ENCODE measurements at regions not wholly inside any gene's neighbourhood (a gene's known extent, or its start where the extent isn't known, plus 50 kb on each side); places are given as distances from the start of the nearest gene placed in this dataset.

GRCh38 chr16:73804456-73804855, 492.2 kb upstream of the PSMD7 start:
- Histone ChIP-seq H3K4me3 (no peak overlapping the region), H3K9me3 (no peaks in the 10 kb centered on the region), H3K27me3 (replicated peaks in 1 of 7) (peaks cover 0 to 5% (median 0%) of the 10 kb centered on the region in 7 donors), H3K4me1 (no peaks in the 10 kb centered on the region), H3K36me3 (no peaks in the 10 kb centered on the region), H3K27ac (no peak overlapping the region)
- intact Hi-C loops (cut with DNase I; ENCODE audit: low total_unique reads): no loop called here
- WGBS, 5 donors: 90 to 100% (median 96%) methylated on average over 1 of the region's 1 CpG
- TF ChIP-seq CTCF (IDR thresholded peaks at IDR 0.05 in 8 of 11, conservative IDR thresholded peaks at IDR 0.05 in 3 of 11): no peak
- no peak for TF ChIP-seq POLR2A (IDR thresholded peaks at IDR 0.05)
- no peak for TF ChIP-seq POLR2AphosphoS5 (IDR thresholded peaks at IDR 0.05)
- DNase-seq: no peak

GRCh38 chr16:73798471-73798870, 498.1 kb upstream of the PSMD7 start:
- intact Hi-C loops (cut with DNase I; ENCODE audit: low total_unique reads): no loop called here
- no peak for DNase-seq
- Histone ChIP-seq H3K4me3 (no peak overlapping the region), H3K36me3 (no peaks in the 10 kb centered on the region), H3K27ac (no peak overlapping the region), H3K4me1 (no peaks in the 10 kb centered on the region), H3K9me3 (no peaks in the 10 kb centered on the region), H3K27me3 (replicated peaks in 1 of 7) (no peaks in the 10 kb centered on the region)
- 52 to 66% (median 56%) methylated on average over 5 of the region's 5 CpGs for WGBS, 5 donors
- TF ChIP-seq POLR2A (IDR thresholded peaks at IDR 0.05) (no peak), POLR2AphosphoS5 (IDR thresholded peaks at IDR 0.05) (no peak), CTCF (IDR thresholded peaks at IDR 0.05 in 8 of 11, conservative IDR thresholded peaks at IDR 0.05 in 3 of 11) (no peak)

- intact Hi-C loops (cut with DNase I; ENCODE audit: low total_unique reads): no loop called here
- H3K4me1 ChIP-seq: no peaks in the 10 kb centered on the region
Observed at GRCh38 chr16:73797115-73797514, 499.5 kb upstream of the PSMD7 start.

GRCh38 chr16:73796241-73796640, 500.4 kb upstream of the PSMD7 start:
- Histone ChIP-seq H3K27ac (no peak overlapping the region), H3K27me3 (replicated peaks in 1 of 7) (peaks cover 0 to 4% (median 0%) of the 10 kb centered on the region in 7 donors), H3K4me3 (no peak overlapping the region), H3K4me1 (no peaks in the 10 kb centered on the region), H3K9me3 (peaks cover 0 to 2% (median 0%) of the 10 kb centered on the region in 8 donors), H3K36me3 (no peaks in the 10 kb centered on the region)
- no peak for TF ChIP-seq POLR2A (IDR thresholded peaks at IDR 0.05)
- TF ChIP-seq CTCF (IDR thresholded peaks at IDR 0.05 in 8 of 11, conservative IDR thresholded peaks at IDR 0.05 in 3 of 11): no peak
- TF ChIP-seq POLR2AphosphoS5 (IDR thresholded peaks at IDR 0.05): no peak
- intact Hi-C loops (cut with DNase I; ENCODE audit: low total_unique reads): no loop called here
- DNase-seq: no peak
- 68 to 77% (median 74%) methylated on average over 4 of the region's 4 CpGs for WGBS, 5 donors

More at GRCh38 chr16:73797115-73797514, 499.5 kb upstream of the PSMD7 start:
- Histone ChIP-seq H3K27ac (no peak overlapping the region), H3K27me3 (replicated peaks in 1 of 7) (no peaks in the 10 kb centered on the region), H3K4me3 (no peak overlapping the region), H3K36me3 (no peaks in the 10 kb centered on the region), H3K9me3 (no peaks in the 10 kb centered on the region)
- DNase-seq: no peak
- TF ChIP-seq POLR2A (IDR thresholded peaks at IDR 0.05): no peak
- TF ChIP-seq POLR2AphosphoS5 (IDR thresholded peaks at IDR 0.05): no peak
- TF ChIP-seq CTCF (IDR thresholded peaks at IDR 0.05 in 8 of 11, conservative IDR thresholded peaks at IDR 0.05 in 3 of 11): no peak
- WGBS, 5 donors: 92 to 97% (median 94%) methylated on average over 1 of the region's 1 CpG

All from spleen (tissue), 11 donors.